Suprapubic skin (tissue), 4 donors: ENCODE measurements at regions not wholly inside any gene's neighbourhood (a gene's known extent, or its start where the extent isn't known, plus 50 kb on each side); places are given as distances from the start of the nearest gene placed in this dataset.

Source experiments
- CTCF ChIP-seq, 2 donors: fragments of 200-600 bp in 1 of 2; fragments of 450-650 bp in 1 of 2; sonication (generic) in 1 of 2; IDR thresholded peaks; one replicate each; pipeline ENCODE4 v1.5.1; 2016 to 2019; ENCODE audit warnings: antibody characterized with exemption in 2 of 2, mild to moderate bottlenecking in 1 of 2, moderate library complexity in 1 of 2
- EP300 ChIP-seq: sonication (generic); formaldehyde crosslinking; IDR thresholded peaks from one replicate; pipeline ENCODE4 v1.6.1; 2017; ENCODE audit warnings: antibody characterized with exemption
- POLR2A ChIP-seq, 2 donors: fragments of 450-650 bp; IDR thresholded peaks; one replicate each; pipeline ENCODE4 v1.6.1; 2017; ENCODE audit warnings: antibody characterized with exemption in 2 of 2, mild to moderate bottlenecking in 2 of 2, moderate library complexity in 2 of 2
- POLR2AphosphoS5 ChIP-seq, 3 donors: sonication (generic); formaldehyde crosslinking; IDR thresholded peaks; one replicate each; pipeline ENCODE4 v1.6.1; 2017; ENCODE audit warnings: antibody characterized with exemption in 3 of 3

GRCh38 chr3:34065901-34066300, 267.5 kb downstream of the PDCD6IP start:
- TF ChIP-seq CTCF (IDR thresholded peaks at IDR 0.05): no peak
- TF ChIP-seq POLR2A (IDR thresholded peaks at IDR 0.05): no peak
- TF ChIP-seq POLR2AphosphoS5 (IDR thresholded peaks at IDR 0.05): no peak
- no peak for TF ChIP-seq EP300
